Neural cell (in vitro differentiated cells): ENCODE measurements at regions not wholly inside any gene's neighbourhood (a gene's known extent, or its start where the extent isn't known, plus 50 kb on each side); places are given as distances from the start of the nearest gene placed in this dataset.

Experiments
- H2AFZ ChIP-seq: fragments of 200-600, 300-800 bp; sonication (generic), shearing (Covaris generic); 2 replicates; pipeline ENCODE4 v1.6.0; 2014; ENCODE audit warnings: low read depth, mild to moderate bottlenecking, antibody characterized with exemption, low read length, moderate library complexity
- H3F3A ChIP-seq: fragments of 200-600 bp; shearing (Covaris generic); 2 replicates; pipeline ENCODE4 v1.6.1; 2016; ENCODE audit warnings: mild to moderate bottlenecking, moderate library complexity, mixed read lengths, antibody characterized with exemption, low read length; ENCODE audit not compliant: insufficient read depth, poor library complexity, severe bottlenecking
- H3K27ac ChIP-seq: fragments of 200-600, 300-800 bp; sonication (generic), shearing (Covaris generic); 2 replicates; pipeline ENCODE4 v1.5.1; 2014; ENCODE audit warnings: mild to moderate bottlenecking, low read length, moderate library complexity
- H3K27me3 ChIP-seq: fragments of 300-800, 200-600 bp; sonication (generic), shearing (Covaris generic); 2 replicates; pipeline ENCODE4 v1.6.0; 2014; ENCODE audit warnings: mild to moderate bottlenecking, low read depth, low read length, moderate library complexity; ENCODE audit not compliant: insufficient read depth
- H3K36me3 ChIP-seq: fragments of 300-800, 200-600 bp; sonication (generic), shearing (Covaris generic); 2 replicates; pipeline ENCODE4 v1.5.1; 2014; ENCODE audit warnings: mild to moderate bottlenecking, antibody characterized with exemption, low read length, moderate library complexity; ENCODE audit not compliant: insufficient read depth
- H3K4me2 ChIP-seq: fragments of 300-800, 200-600 bp; sonication (generic), shearing (Covaris generic); 2 replicates; pipeline ENCODE4 v1.6.0; 2014; ENCODE audit warnings: mild to moderate bottlenecking, low read length
- H3K4me3 ChIP-seq: fragments of 300-800, 200-600 bp; sonication (generic), shearing (Covaris generic); 2 replicates; pipeline ENCODE4 v1.5.1; 2014; ENCODE audit warnings: mild to moderate bottlenecking, low read length, moderate library complexity
- H3K79me2 ChIP-seq: fragments of 200-600 bp; shearing (Covaris generic); replicated peaks from 2 replicates; pipeline ENCODE4 v1.6.0; 2014; ENCODE audit warnings: mild to moderate bottlenecking, low read length, moderate library complexity; ENCODE audit not compliant: insufficient read depth
- H3K9ac ChIP-seq: fragments of 300-800, 200-600 bp; sonication (generic), shearing (Covaris generic); 2 replicates; pipeline ENCODE4 v1.6.1; 2016; ENCODE audit warnings: mild to moderate bottlenecking, low read length, mixed read lengths
- H3K9me2 ChIP-seq: fragments of 200-600 bp; shearing (Covaris generic); 2 replicates; pipeline ENCODE4 v1.6.1; 2016; ENCODE audit warnings: mild to moderate bottlenecking, low read length, mixed read lengths; ENCODE audit not compliant: insufficient read depth
- H3K9me3 ChIP-seq: fragments of 200-600, 300-800 bp; sonication (generic), shearing (Covaris generic); 2 replicates; pipeline ENCODE4 v1.6.1; 2016; ENCODE audit warnings: mild to moderate bottlenecking, mixed run types, low read length, moderate library complexity, mixed read lengths
- H4K20me1 ChIP-seq: fragments of 200-600 bp; shearing (Covaris generic); 2 replicates; pipeline ENCODE4 v1.6.1; 2016; ENCODE audit warnings: mild to moderate bottlenecking, mixed run types; ENCODE audit not compliant: insufficient read depth
- CTCF ChIP-seq: fragments of 450-650 bp; IDR thresholded peaks from 2 replicates; pipeline ENCODE4 v1.5.1; 2014; ENCODE audit warnings: antibody characterized with exemption, mild to moderate bottlenecking, moderate library complexity; ENCODE audit not compliant: poor library complexity, severe bottlenecking
- EP300 ChIP-seq: fragments of 450-650 bp; conservative IDR thresholded peaks from 2 replicates; pipeline ENCODE4 v1.6.1; 2014; ENCODE audit warnings: antibody characterized with exemption, mild to moderate bottlenecking, moderate library complexity; ENCODE audit not compliant: poor library complexity, severe bottlenecking
- EZH2 ChIP-seq: fragments of 200-600, 300-800 bp; shearing (Covaris generic), sonication (generic); IDR thresholded peaks from 2 replicates; pipeline ENCODE4 v1.6.1; 2014; ENCODE audit warnings: antibody characterized with exemption, low read length, borderline replicate concordance, mild to moderate bottlenecking; ENCODE audit not compliant: insufficient read depth, poor library complexity, severe bottlenecking
- MXI1 ChIP-seq: fragments of 450-650 bp; conservative IDR thresholded peaks from 2 replicates; pipeline ENCODE4 v1.6.1; 2014; ENCODE audit warnings: antibody characterized with exemption, mild to moderate bottlenecking; ENCODE audit not compliant: poor library complexity, severe bottlenecking
- POLR2AphosphoS5 ChIP-seq: IDR thresholded peaks from 2 replicates; pipeline ENCODE4 v1.6.1; 2012
- RAD21 ChIP-seq: fragments of 450-650 bp; conservative IDR thresholded peaks from 2 replicates; pipeline ENCODE4 v1.6.1; 2014; ENCODE audit warnings: antibody characterized with exemption, mild to moderate bottlenecking, moderate library complexity
- REST ChIP-seq: IDR thresholded peaks from 2 replicates; pipeline ENCODE4 v1.6.1; 2012; ENCODE audit warnings: borderline replicate concordance
- SMC3 ChIP-seq: fragments of 450-650 bp; conservative IDR thresholded peaks from 2 replicates; pipeline ENCODE4 v1.6.1; 2014; ENCODE audit warnings: antibody characterized with exemption, mild to moderate bottlenecking, moderate library complexity; ENCODE audit not compliant: poor library complexity
- TAF1 ChIP-seq: IDR thresholded peaks from 2 replicates; pipeline ENCODE4 v1.6.1; 2012; ENCODE audit warnings: low read depth

- no peaks in the 10 kb centered on the region for H3K9me3 ChIP-seq
- no peak overlapping the region for H3K4me2 ChIP-seq
- no peaks in the 10 kb centered on the region for H3K79me2 ChIP-seq
- no peaks in the 10 kb centered on the region for H3K9me2 ChIP-seq
- H3K27ac ChIP-seq, result no peak overlapping the region
- H4K20me1 ChIP-seq, result no peaks in the 10 kb centered on the region
- H3K27me3 ChIP-seq, result no peaks in the 10 kb centered on the region
- H3K36me3 ChIP-seq, result no peaks in the 10 kb centered on the region
- no peak overlapping the region for H3K4me3 ChIP-seq
- TF ChIP-seq REST, result no peak
- no peak for TF ChIP-seq MXI1
- no peak for TF ChIP-seq SMC3
- no peak for TF ChIP-seq EZH2
- TF ChIP-seq TAF1, result no peak
- TF ChIP-seq EP300, result no peak
- TF ChIP-seq POLR2AphosphoS5, result no peak
- no peak for TF ChIP-seq RAD21
- TF ChIP-seq CTCF, result no peak
- no peak overlapping the region for H3K9ac ChIP-seq
- no peak overlapping the region for H2AFZ ChIP-seq
- H3F3A ChIP-seq, result no peaks in the 10 kb centered on the region
Observed at GRCh38 chr7:132023466-132023865, 467.0 kb upstream of the PODXL start.

GRCh38 chr7:132022188-132022587 lies 465.8 kb upstream of the PODXL start:
- Histone ChIP-seq H3K9ac (no peak overlapping the region), H3K27ac (no peak overlapping the region), H3F3A (no peaks in the 10 kb centered on the region), H3K79me2 (no peaks in the 10 kb centered on the region), H3K36me3 (no peaks in the 10 kb centered on the region), H3K9me3 (no peaks in the 10 kb centered on the region), H3K4me3 (no peak overlapping the region), H2AFZ (no peak overlapping the region), H3K27me3 (no peaks in the 10 kb centered on the region), H4K20me1 (no peaks in the 10 kb centered on the region), H3K9me2 (no peaks in the 10 kb centered on the region), H3K4me2 (no peak overlapping the region)
- TF ChIP-seq TAF1 (no peak), CTCF (no peak), SMC3 (no peak), POLR2AphosphoS5 (no peak), RAD21 (no peak), REST (no peak), MXI1 (no peak), EZH2 (no peak), EP300 (no peak)
